ENCODE measurements at regions not wholly inside any gene's neighbourhood (a gene's known extent, or its start where the extent isn't known, plus 50 kb on each side); places are given as distances from the start of the nearest gene placed in this dataset.

DNA sequence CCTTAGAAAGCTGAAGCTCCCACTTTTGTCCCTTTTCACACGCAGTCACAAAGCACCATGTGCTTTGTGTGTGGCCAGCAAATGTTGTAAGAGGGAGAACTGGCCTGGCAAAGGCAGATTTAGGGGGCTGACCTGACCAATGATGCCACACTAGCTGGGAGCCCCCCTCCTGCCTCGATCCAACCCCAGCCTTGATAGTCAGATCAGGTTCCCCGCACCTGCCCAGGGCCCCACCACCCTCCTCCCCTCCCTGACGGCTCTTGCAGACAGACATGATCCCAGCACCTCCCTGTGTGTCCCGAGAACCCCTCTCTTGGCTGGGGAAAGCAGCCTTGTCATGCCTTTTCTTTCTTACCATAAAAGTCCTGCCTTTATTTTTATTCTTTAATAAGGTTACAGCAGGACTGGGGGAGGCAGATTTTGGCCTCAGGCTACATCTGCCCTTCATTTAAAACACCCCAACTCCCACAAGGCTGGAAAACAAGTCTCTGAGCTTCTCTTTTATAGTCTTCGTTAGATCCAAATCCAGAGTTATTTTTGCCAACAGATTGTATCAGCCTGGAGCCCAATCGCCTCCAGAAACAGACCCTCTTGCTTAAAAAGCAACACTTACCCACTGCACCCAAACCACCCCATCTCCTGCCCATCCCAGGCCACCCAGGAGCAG, 201.8 kb upstream of the CDH5 start:
- TF ChIP-seq, protein P1, sequence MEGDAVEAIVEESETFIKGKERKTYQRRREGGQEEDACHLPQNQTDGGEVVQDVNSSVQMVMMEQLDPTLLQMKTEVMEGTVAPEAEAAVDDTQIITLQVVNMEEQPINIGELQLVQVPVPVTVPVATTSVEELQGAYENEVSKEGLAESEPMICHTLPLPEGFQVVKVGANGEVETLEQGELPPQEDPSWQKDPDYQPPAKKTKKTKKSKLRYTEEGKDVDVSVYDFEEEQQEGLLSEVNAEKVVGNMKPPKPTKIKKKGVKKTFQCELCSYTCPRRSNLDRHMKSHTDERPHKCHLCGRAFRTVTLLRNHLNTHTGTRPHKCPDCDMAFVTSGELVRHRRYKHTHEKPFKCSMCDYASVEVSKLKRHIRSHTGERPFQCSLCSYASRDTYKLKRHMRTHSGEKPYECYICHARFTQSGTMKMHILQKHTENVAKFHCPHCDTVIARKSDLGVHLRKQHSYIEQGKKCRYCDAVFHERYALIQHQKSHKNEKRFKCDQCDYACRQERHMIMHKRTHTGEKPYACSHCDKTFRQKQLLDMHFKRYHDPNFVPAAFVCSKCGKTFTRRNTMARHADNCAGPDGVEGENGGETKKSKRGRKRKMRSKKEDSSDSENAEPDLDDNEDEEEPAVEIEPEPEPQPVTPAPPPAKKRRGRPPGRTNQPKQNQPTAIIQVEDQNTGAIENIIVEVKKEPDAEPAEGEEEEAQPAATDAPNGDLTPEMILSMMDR (conservative IDR thresholded peaks at IDR 0.05 in 1 of 2, IDR thresholded peaks at IDR 0.05 in 1 of 2; ENCODE audit: low read depth in 1 of 2, low read length in 2 of 2), result no peak
- TF ChIP-seq EZH2 (IDR thresholded peaks at IDR 0.05; ENCODE audit: low read length, missing control alignments), result no peak
